Stimulated activated CD8-positive, alpha-beta memory T cell treated with anti-CD3 and anti-CD28 coated beads, Interleukin-7, amount 100 ng/mL, for 24 hours (primary cell): ENCODE measurements at regions not wholly inside any gene's neighbourhood (a gene's known extent, or its start where the extent isn't known, plus 50 kb on each side); places are given as distances from the start of the nearest gene placed in this dataset.

ENCODE experiments used
- DNase-seq: peaks from one replicate; pipeline ENCODE4 v3.0.0-alpha.2; 2020; ENCODE audit warnings: low read depth

GRCh38 chr9:89911721-89912604 lies 307.2 kb downstream of the GADD45G start:
- DNase-seq = no peak

GRCh38 chr9:89912605-89912953 lies 307.8 kb downstream of the GADD45G start:
- DNase-seq = no peak

DNA sequence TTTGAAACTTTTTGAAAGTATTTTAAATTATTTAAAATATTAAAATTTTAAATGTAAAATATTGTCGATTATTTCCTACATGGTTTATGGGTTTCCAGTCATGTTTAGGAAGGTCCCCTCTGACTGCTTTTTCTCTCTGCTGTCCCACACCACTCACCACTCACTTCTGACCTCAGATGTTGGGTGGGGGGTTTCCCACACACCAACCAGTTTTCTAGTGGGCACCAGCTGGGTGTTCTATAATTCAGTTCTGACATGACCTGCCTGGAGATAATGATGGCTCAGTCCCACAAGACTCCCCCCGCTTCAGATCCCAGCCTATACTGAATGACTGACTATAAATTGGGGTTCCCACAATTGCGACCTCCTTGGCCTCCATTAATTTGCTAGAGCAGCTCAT lies 310.4 kb downstream of the GADD45G start:
- DNase-seq = no peak

GRCh38 chr9:89916001-89916597 lies 311.3 kb downstream of the GADD45G start:
- DNase-seq = no peak

DNA sequence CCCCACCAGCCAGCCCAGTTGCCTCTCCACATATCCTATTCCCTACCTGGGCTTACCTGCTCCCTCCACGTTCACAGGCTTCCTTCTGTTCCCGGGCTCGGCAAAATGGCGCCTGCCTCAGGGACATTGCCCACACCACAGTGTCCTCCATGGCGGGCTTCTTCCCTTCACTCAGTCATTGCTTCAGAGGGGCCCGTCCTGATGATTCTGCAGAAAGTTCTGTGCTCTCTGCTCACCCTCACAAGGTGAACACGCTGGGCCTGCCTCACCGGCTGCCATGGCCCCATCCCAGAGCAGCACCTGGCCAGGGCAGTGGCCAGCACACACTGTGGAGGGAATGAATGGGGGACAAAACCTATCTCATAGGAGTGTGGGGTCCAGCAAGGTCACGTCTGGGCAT lies 313.0 kb downstream of the GADD45G start:
- no peak for DNase-seq

- DNase-seq = no peak
Measured at GRCh38 chr9:89919171-89919681, 314.4 kb downstream of the GADD45G start.

DNA sequence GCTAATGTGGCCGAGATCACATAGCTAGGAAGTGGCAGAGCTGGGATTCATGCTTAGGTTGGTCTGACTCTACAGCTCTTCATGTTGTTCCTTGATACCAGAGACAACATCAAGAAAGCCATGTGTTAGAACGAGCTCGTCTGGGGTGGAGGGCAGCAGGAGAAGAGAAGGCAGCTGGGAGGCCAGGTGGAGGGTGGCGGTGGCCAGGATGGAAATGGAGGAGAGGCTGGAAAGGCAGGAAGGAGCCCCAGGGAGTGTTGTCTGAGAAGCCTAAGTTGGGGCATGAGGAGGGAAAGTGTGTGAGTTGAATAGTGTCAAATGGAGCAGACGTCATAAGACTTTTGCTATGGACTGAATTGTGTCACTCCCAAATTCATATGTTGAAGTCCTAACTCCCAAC lies 315.3 kb downstream of the GADD45G start:
- no peak for DNase-seq

- no peak for DNase-seq
Measured at GRCh38 chr9:89920951-89921350, 316.1 kb downstream of the GADD45G start.

GRCh38 chr9:89922099-89922498 lies 317.3 kb downstream of the GADD45G start:
- no peak for DNase-seq

- DNase-seq = no peak
Measured at GRCh38 chr9:89923174-89923573, 318.4 kb downstream of the GADD45G start.

DNA sequence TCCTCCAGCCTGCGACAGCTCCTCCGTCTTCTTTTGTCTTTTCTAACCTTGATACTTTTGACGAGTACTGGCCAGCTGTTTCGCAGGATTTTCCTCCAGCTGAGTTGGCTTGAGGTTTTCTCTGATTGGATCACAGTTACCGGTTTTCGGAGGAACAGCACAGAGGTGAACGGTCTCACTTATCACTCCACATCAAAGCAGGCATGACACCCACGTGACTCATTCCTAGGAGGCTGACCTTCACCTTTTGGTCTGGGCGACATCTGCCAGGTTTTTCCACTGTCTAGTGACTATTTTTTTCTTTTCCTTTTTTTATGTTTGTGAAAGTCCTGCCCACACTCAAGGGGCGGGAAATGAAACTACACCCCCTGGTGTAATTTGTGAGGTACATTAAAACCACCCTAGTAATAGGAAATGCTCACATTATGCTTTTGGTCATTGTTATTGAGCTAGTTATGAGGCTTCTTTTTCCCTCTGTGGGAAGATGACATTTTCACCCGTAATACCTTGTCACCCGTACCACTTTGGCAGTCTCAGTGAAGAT lies 319.2 kb downstream of the GADD45G start:
- DNase-seq = peak; percentile 14

GRCh38 chr9:89924611-89925010 lies 319.8 kb downstream of the GADD45G start:
- no peak for DNase-seq

DNA sequence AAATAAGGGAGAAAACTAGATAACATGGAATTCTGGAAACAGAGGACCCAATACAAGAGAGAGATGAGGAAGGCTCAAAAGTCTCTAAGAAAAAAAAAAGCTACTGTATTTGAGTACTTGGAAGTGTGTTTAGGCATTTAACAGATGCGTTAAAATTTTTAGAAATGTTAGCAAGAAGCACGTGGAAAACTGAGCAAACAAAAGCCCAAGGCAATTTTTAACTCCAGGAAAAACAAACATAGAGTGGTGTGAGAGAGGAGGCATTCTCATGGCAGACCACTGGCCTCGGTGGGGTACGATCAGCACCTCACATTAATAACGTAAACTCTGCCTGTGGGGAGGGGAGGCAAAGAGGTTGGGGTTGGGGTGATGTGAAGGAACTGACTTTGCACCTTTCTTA lies 321.4 kb downstream of the GADD45G start:
- no peak for DNase-seq

DNA sequence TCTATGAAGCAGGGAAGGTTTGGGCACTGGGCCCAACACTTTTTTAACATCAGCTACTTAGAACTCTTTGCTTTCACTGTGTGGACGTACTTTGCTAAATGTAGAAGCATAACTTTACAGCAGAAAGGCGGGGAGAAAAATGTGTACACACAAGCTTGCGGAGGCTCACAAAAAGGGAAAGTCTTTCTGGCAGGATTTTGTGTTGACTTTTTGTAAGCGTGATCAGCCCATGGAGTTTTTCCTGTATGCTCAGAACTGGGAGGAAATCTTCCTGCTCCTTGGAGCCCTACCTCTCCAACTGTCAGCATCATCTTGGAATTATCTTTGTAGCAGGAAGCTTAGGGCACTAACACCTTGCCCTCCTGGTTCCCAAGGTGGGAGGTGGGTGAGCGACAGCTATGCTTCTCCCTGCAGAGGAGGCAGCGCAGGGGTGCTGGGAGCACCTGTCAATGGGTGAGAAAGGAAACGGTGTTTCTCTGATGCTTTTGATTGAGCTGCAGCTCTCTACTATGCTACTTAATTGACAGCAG lies 321.9 kb downstream of the GADD45G start:
- no peak for DNase-seq

DNA sequence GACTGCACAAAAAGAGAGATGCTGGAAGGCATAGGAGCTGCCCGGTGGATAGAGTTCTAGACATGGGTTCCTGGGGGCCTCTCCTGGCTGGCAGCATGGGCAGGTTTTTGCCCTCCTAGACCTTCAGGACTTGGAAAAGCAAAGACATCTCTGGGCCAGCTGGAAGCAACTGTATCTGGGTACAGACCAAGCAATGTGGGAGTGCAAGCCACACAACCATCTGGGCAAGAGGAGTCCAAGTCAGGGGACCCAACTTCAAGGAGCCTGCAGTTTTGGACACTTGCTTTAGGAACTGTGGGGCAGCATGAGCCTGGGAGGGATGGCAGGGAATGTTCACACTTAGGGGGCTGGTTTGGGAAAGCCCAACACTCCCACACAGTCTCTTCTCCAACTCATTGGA lies 323.3 kb downstream of the GADD45G start:
- DNase-seq = no peak

DNA sequence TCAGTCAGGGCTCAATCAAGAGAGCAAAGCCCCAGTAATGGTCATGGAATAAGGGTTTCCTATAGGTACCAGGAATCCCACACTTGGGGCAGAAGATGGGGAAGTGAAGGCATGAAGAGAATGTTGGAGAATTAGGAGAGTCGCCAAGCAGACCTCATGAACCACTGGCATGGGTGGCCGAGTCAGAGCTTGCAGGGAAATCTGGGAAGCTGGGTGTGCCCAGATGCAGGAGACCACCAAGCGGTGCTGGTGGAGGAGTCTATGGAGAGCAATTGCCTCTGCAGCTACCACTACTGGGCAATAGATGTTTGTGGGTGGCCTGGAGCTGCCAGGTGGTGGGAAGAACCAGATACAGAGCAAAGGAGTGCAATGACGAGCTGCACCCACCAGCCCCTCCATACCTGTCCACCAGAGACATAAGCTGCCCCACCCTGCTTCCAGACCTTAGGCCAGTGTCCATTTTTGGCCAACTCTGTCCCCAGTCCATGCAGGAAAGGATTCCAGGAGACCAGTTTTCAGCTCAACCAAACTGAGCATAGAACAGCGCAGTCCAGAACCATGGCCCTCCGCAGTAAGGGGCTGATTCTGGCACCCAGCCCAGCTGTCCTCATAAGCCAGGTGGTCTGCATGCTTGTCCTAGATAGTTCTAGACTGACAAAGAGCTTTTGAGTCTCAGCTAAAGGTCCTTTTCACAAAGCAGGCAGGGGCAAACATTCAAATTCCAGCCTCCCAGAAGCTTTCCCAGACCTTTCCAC lies 323.9 kb downstream of the GADD45G start:
- no peak for DNase-seq

DNA sequence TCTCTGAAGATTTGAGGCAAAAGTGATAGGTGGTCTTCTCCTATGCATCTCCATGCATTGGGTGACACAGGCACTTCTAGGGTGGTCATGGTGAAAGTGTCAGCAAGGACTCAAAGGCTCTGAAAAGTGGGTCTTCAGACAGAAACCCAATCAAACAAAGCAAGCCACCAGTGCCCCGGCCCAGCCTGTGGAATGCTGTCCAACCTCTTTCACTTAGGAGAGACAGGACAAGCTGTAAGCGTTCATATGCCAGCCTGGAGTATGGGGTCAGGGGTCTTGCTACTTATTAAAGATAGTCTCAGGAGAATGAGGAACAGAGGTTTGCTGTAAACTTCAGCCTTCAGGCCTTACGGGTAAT lies 324.5 kb downstream of the GADD45G start:
- no peak for DNase-seq

DNA sequence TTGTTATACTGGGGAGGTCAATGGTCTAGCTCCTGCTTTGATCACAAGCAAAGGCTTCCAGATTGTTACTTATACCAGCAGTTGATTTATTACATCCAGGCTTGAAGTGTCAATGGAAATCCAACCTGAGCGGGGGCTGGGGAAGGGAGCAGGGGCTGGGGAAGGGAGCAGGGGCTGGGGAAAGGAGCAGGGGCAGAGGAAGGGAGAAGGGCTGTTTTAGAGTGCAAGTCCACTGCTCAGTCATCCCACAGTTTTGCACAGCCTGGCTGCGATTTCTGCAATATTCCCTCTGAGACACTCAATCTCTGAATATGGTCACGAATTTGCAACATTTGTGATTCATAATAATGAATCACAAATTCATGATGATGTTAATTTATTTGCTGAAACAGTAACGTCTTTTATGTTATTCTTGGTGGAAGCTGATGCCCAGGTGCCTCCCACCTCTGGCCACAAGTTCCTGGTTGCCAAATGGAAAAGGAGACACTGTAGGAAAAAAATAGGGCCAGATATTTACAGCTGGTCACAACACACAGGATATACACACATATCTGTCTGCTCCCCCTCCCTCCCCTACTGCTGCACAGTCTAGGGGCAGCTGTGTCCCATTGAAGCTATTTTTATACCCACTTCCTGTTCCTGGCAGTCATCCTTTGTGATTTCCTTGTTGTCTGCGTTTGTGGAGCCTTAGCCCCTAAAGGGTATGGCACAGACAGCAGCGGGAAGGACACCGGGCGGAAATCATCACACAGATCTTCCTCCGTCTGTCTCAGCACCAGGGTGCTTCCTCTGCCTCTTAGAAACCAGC lies 325.1 kb downstream of the GADD45G start:
- no peak for DNase-seq

- DNase-seq = no peak
Measured at GRCh38 chr9:89933578-89933977, 328.8 kb downstream of the GADD45G start.

DNA sequence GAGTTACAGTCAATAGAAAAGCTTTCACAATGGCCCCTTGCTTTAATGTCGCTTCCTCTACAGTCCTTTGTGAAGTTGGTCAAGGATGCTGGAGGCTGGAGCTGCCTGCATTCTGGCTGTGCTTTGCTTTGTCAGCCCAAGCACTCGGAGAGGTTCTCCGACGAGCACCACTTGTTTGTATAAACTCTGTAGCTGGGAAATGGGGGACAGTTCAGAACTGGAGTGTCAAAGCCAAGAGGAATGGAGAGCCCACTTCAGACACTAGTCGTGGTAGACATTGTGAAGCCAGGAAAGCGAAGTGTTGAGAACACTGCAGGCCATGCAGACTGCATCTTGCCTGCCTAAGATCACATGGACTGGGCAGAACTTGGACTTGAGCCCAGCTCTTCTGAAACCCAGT lies 330.3 kb downstream of the GADD45G start:
- no peak for DNase-seq

- no peak for DNase-seq
Measured at GRCh38 chr9:89935801-89936200, 331.0 kb downstream of the GADD45G start.

- no peak for DNase-seq
Measured at GRCh38 chr9:89937051-89937450, 332.2 kb downstream of the GADD45G start.
